NCI-H1048 (cell line): ENCODE measurements at regions not wholly inside any gene's neighbourhood (a gene's known extent, or its start where the extent isn't known, plus 50 kb on each side); places are given as distances from the start of the nearest gene placed in this dataset.

Experiments
- DNase-seq: peaks from one replicate; lab custom pipeline; 2025; lab: John Stamatoyannopoulos, UW

DNA sequence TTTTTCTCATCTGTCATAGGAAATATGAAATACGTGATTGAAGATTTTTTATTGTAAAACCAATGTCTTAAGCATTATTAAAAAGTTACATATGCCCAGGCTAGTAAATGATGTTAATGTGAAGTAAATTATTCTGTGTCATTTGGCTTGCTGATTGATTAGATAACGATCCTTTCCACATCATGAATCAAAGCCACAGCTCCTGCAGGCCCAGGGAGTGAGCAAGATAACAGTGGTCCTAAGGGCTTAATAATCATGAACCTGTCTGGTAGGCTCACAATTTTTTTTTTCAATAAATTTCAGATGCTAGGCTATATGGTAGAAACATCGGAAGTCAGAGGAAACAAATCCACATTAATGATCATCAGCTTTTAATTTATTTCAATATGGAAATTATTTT lies 269.0 kb upstream of the SLC10A2 start:
- DNase-seq, result no peak

DNA sequence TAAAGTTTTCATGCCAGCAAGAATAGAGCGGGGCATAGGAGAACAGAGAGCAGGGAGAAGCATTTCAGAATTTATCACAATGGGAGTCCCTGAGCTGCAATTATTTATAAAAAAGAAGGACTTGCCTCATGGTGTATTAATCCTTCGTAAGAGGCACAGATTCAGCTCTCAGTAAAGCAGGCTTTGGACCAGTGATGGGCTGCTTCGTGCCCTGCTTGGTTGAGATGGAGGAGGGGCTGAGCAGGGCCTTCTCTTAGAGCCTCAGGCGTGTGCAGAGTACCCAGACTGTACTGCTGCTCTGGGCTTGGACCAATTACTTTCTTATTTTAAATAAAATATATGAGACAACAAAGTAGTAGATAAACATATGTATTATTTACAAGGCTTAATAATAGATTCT lies 265.7 kb upstream of the SLC10A2 start:
- DNase-seq, result no peak

DNA sequence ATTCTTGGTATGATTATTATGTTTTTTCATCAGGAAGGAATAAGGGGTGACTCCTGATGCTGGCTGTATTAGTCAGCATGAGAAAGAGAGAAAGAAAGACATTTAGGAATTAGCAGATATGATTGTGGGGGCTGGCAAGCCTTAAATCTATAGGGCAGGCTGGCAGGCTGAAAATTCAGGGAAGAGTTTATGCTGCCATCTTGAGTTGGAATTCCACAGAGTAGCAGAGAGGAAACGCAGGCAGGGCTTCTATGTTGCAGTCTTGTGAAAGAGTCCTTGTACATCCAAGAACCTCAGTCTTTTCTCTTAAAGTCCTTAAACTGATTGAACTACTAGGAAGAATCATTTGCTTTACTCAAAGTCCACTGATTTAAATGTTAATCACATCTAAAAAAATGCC lies 262.7 kb upstream of the SLC10A2 start:
- DNase-seq, result no peak

DNA sequence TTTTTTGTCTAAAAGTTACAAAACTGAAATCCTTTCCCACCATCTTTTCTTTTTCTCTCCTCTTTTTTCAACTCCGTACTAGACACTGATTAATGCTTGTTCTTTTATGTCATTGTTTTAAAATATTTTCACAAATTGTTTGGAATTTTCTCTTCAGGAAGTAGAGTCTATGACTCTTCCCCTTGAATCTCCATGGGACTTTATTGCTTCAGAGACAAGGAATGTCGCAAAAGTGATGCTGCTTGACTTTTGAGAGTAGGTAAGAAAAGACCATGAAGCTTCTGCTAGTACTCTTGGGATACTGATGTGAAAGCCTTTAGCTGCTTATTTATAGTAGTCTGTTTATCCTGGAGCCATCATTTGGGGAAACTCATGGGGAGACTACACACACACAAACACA lies 260.1 kb upstream of the SLC10A2 start:
- DNase-seq, result no peak

DNA sequence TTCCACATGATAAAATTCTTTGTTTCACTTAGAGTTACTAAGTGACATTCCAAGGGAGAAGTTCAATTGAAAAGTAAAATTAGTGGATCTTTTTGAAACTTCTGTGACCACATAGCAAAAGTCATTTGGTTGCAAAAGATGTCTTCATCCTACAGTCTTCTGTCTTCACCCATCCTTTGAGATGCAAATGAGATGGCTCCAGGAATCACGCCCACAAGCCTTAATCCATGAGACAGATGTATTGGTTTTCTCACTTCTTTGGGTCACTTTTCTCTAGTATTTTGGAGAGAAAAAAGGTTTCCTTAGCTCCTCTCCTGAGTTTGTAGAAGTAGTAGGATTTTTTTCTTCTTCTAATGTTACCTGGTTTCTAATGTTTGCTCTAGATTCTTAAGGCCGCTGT lies 259.5 kb upstream of the SLC10A2 start:
- DNase-seq, result no peak

DNA sequence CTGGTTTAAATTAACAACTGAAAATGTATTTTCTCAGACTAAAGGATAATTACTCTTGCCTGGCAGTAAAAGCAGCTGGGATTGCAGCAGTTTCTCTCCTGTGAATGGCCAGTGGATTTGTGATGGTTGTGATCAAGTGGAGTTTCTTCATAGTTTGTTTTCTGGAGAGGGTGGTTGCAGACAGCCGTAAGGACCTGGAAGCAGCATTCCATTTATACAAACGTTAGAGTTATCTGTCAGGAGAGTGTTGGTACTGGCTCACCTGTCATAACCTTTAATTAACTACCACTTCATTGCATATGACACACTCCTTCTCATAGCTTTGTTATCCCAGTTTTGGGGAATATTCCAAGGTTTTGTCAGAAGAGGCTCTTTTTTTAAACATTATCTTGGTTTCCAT lies 258.4 kb upstream of the SLC10A2 start:
- no peak for DNase-seq

DNA sequence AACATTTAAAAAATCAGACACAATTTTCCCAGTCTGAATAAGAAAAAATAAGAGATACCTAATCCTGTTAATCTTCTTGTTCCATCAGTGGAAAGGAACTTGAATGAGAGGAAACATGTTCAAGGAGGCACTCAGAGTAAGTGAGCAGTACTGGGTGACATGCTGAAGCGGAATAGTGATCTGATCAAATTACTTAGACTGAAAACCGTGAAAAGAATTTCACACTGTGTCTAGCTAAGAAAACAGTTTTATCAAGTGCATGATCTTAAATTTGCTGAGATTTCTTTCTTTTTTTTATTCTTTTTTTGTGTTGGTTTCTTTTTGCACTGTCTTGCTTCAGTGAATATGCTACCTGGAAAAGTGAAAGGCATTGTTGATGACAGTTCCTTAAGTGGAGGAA lies 249.5 kb upstream of the SLC10A2 start:
- DNase-seq, result no peak

DNA sequence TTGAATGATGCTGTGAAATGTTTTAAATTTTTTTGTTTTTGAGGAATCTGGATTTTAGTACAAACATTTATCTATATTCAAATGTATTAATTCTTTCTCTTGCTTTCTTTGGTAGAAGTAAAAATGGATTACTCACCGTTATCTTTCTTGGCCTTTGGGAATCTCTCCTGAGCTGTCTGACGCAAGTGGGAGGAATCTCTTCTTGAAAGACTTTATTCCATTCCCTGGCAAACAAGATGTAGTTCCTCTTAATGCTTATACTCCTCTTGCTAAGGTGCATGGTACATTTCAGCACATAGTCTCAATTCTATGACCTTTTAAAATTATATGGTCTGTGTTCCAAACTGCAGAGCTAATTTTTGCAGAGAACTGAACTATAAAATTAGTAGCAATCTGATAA lies 246.2 kb upstream of the SLC10A2 start:
- DNase-seq, result no peak

DNA sequence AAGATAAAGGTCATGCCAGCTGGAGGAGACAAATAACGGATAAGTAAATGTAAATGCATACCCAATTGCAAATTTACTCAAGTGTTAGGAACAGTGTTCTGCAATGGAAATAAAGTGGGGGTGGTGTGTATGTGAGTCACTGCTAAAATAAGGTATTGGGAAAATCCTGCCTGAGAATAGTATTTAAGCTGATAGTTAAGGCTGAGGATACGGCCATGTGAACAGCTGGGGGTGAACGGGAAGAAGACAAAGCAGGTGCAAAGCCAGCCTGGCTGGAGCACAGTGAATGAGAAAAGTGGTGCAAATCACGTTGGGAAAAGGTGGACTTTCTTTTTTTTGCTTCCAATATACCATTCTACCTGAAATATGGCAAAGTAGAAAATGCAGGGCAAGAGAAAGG lies 242.4 kb upstream of the SLC10A2 start:
- no peak for DNase-seq

DNA sequence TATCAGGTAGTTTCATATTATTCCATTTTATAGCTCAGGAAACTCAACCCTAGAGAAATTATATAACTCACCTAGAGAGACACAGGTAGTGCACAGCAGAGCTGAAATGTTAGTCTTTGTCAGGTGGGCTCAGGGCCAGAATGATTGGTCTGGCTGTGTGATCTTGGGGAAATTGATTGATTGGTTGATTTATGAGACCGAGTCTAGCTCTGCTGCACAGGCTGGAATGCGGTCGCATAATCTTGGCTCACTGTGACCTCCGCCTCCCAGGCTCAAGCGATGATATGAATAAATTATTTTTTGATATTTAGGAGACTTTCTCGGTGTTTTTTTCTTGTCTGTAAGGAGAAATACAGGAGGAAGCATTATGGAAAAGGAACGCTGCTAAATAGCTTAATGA lies 239.9 kb upstream of the SLC10A2 start:
- DNase-seq, result no peak

DNA sequence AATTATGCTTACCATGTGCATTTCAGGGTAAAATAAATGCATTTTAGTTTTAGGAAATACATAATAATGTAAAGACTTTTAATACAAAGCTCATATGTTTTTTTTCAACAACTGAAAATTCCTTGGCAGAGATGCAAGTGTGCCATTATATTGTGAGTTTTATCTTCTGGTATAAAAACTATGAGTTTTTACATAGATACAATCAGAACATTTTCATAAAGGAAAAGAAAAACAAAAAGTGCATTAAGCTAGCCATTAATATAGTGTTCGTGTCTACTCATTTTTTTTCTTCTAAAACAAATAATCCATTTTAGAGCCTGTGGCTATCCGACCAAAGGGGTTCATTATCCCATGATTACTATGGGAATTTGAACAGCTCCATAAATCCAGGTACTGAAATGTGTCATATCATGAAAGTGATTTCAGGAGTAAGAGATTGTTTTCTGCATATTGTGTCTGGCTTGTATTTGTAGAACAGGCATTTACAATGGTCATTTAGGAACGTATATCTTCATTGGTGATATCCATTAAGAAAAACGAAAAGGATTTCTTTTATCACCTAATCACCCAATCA lies 236.9 kb upstream of the SLC10A2 start:
- DNase-seq, result no peak

DNA sequence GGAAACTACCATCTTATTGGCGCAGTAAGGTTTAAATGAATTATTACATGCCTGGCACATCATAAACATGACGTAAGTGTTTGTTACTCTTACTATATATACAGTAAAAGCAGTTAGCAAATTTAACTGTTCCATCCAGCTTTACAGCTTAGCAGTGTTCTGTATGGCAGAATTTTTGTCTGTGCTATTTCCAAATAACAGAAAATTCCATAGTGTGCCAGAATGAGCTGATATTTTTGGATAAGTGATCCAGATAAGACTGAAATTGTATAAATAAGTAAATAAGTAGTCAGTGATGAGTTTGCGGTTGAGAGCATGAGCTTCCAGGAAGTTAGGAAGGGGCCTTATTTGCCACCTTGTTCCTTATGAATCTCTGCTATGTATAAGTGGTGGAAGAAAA lies 236.5 kb upstream of the SLC10A2 start:
- DNase-seq, result no peak

DNA sequence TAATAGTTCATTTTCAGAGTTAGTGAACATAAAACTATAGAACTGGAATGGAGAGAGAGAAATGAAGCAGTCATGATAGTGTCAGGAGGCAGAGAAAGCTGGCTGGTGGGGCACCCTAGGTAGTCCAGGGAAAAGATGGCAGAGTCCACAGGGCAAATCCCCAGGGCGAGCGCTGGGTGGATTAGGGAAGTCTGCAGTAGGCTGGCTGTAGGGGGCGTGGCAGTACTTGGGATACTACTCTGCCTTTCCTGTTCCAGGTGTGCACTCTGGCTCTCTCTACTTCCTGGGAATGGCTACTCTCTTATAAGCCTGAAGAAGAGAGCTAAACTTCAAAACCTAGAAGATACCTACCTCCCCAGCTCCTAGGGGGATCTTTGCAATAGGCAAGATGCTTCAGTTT lies 232.9 kb upstream of the SLC10A2 start:
- DNase-seq, result no peak

DNA sequence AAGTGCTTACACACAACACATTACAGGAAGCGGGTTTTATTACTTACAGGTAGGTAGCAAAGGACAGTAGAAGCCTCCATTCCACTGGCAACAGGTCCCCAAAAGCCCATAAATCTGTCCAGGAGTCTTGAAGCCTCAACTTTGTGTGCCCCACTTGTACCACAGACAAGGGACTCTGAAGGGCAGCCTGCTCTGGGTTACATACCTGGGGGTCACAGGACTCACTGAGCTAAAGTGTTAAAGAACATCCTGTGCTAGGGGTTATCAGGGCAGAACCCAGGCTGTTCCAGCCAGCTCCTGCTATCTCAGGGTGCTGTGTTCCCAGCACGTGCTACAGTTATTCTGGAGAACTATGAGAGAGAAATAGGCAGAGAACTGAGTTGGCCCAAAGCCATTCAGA lies 230.9 kb upstream of the SLC10A2 start:
- no peak for DNase-seq

DNA sequence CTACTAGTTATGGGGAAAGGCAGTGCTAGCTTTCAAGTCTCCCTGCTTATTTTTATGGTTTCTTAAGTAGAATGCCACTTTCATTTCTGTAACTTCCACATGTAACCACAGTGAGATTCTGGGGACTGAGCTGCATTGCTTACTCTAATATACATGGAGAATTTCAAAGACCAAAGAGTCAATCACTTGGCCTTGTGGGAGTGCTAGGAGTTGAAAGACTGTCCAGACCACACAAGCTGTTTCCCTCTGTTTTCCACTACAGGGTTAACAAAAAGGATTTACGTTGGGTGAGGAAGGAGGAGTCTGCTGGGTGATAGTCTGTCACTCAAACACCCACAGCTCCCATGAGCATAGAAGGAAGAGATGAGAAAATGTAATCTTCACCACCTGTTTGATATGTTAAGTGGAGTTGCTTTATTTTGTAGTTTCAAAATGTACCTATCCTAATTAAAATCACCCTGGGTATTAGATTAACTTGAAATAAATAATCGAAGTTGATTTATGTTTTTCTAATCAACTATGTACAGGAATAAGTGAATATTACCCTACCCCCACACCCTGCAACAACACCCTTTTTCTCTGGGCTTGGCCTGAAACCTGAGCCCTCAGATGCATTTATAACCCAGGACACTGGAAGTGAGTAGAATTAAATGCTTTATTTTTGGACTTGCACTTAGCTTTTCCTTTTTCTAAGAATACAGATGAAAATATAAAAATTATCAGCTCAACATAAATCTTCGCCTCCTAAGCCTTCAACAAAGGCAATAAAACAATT lies 225.8 kb upstream of the SLC10A2 start:
- DNase-seq, result no peak

DNA sequence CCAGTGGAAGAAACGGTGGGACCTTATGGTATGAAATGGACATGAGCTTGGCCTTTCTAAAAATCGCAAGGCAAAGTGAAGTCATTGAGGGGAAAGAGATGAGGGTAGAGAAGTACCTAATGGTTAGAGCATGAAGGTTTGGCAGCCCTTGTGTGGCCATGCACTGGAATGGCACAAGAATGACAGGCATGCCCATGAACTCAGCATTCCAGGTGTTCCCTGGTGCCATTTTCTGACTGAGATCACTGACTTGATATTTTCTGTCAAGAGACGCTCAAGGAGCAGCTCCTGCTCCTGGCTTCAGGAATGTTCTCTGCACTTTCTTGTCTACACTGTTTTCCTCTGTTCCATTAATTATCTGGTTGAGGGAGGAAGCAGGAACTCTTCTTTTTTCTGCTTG lies 225.0 kb upstream of the SLC10A2 start:
- DNase-seq, result no peak

DNA sequence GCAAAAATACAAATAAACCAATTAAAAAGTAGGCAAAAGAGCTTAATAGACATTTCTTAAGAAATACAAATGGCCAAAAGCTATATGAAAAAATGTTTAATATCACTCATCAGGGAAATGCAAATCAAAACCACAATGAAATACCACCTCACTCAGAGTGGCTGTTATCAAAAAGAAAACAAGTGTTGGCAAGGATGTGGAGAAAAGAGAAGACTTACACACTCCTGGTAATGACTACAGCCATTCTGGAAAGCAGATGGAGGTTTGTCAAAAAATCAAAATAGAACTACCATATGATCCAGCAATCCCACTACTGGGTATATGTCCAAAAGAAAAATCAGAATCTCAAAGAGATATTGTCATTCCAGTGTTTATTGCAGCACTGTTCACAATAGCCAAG lies 223.5 kb upstream of the SLC10A2 start:
- DNase-seq, result no peak

DNA sequence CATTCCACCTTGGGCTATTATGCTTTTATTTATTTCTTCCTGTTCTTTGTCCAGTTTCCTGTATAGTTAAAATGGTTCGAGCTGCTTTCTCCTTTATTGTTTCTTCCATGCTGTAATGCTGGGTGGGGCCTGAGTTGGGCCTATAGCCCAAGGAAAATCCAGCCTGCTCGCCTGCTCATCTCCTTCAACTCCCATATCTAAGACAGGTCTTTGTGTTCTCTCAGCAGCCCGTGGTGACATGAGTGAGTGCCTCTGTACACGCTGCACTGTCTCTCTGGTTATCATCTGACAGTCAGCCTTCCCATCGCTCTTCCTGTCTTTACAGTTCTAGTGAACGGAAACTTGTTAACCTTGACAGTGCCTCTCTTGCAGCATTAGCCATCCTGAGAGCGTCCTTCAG lies 221.9 kb upstream of the SLC10A2 start:
- DNase-seq, result no peak

DNA sequence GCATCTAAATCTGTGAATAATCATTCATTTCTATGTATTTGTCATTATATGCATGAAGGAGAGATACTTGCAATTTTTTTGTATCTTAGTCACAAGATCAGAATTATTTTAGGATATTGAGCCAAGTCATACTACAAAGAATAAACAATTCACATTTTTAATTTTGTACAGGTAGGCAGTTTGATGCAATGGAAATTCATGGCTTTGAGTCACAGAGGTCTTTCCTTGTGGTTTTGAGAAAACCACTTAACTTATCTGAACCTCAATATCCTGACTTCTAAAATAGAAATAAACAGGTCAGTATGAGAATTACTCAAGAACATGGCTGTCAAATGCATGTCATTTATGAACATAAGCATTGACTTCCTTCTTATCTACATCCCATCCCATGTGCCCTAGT lies 221.4 kb upstream of the SLC10A2 start:
- DNase-seq, result no peak

DNA sequence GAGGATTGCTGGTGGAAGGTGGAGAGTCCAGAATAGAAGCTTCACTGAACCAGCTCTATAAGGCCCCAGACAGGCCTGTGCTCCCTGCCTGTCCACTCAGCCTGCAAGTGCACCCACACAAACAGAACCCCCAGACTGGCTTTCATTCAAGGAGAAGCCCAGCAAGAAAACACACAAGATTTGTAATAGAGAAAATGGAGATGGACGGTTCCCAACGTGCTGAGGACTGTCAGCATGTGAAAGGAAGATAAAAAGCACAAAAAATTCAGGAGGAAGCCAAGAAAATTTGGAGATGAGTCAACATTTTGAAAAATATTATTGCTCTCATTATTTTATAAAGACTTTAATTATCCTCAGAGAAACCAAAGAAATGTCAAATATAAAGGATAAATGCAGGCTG lies 218.2 kb upstream of the SLC10A2 start:
- DNase-seq, result no peak

DNA sequence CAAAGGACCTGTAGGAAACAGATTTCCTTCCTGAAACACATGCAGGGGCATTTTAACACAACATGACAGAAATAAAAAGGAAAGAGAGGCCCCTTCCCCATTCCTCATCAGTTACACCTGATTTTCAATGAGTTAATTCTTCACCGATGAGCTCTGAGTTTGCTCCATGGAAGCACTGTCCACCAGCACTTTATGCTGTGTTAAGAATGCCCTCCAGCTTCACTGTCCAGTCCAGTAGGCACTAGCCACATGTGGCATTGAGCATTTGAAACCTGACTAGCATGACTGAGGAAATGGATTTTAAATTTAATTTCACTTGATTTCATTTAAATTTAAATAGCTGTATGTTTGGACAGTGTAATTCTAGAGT lies 217.2 kb upstream of the SLC10A2 start:
- DNase-seq, result no peak

DNA sequence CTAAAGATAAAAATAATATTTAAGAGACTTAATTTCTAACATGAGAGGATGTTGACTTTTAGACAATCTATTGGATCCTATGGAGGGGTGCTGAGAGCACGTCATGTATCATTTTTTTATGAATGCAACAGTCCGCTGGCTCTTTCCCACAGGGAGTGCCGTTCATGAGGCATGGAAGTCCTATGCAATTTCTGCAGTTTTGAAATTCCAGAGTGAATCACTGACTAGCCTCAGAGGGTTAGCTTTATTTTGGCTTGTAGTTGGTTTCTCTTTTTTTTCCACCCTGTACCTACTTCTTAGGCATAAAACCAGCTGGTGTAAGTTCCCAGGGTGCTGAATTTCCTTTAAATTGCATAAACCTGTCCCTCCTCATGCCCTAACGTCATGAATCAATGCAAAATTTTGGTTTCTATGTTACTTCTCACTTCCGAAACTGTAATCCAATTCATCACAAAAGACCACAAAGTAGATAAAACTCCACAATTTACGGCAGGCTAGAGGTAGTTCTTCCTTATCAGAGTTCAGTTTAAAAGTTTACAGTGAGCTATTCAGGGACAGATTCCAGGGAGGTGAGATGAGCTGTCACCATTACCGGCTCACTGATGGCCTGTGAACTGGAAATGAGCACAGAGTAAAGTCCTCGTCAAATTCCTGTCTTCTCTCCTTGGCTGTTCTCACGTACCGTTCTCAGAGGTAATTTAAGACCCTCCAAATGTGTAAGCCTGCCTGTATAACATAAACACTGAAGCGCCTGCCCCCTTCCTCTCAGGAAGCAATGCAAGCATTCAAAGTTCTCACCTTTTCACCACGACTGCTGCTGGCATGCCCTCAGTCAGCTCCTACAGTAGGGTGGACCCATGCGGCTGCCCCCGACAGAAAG lies 216.6 kb upstream of the SLC10A2 start:
- DNase-seq, result no peak

DNA sequence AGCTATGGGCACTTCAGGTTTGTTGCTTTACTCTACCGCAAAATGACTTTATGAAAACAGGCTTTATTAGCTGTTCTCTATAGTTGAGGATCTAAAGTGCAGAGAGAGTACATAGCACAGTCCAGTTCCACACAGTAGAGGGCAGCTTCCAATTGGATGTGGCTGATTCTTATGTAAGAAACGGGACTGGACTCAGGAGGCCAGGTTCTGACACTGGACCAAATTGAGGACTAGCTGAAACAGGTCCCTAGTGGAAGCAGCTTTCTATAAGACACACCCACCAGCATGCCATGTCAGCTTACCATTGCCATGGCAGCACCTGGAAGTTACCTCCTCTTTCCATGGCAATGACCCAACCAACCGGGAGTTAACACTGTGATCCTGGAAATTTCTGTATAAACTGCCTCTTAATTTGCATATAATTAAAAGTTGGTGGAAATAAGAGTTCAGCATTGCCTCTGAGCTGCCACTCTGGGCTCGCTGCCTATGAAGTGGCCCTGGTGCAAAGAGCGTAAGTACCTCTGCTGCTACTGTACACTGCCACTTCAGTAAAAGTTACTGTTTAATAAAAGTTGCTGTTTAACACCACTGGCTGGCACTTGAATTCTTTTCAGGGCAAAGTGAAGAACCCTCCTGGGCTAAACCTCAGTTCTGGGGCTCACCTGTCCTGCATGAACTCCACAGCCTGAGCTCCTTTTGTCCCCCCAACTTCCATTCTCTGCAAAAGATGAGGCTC lies 211.9 kb upstream of the SLC10A2 start:
- no peak for DNase-seq
